HEK293 (cell line): ENCODE measurements at regions not wholly inside any gene's neighbourhood (a gene's known extent, or its start where the extent isn't known, plus 50 kb on each side); places are given as distances from the start of the nearest gene placed in this dataset.

Source experiments
- CTCF ChIP-seq: fragments of 450-650 bp; formaldehyde crosslinking; IDR thresholded peaks from 2 replicates; pipeline ENCODE4 v1.5.1; 2016; ENCODE audit warnings: missing biosample characterization, missing genetic modification characterization
- ZNF560 ChIP-seq: fragments of 450-650 bp; formaldehyde crosslinking; IDR thresholded peaks from 2 replicates; pipeline ENCODE4 v1.5.1; 2017; ENCODE audit warnings: missing biosample characterization, missing genetic modification characterization, borderline replicate concordance
- ZSCAN4 ChIP-seq: fragments of 450-650 bp; formaldehyde crosslinking; IDR thresholded peaks from 2 replicates; pipeline ENCODE4 v1.5.1; 2017; ENCODE audit warnings: missing biosample characterization, missing genetic modification characterization

- TF ChIP-seq CTCF (tag by site-specific recombination) (no peak), ZSCAN4 (tag by site-specific recombination) (no peak), ZNF560 (tag by site-specific recombination) (no peak)
These were observed 206.4 kb upstream of the HDDC2 start for GRCh38 chr6:125507987-125508655.
